CD4-positive, CD25-positive, alpha-beta regulatory T cell (primary cell): ENCODE measurements at regions not wholly inside any gene's neighbourhood (a gene's known extent, or its start where the extent isn't known, plus 50 kb on each side); places are given as distances from the start of the nearest gene placed in this dataset.
"Not testable (repeated sequence)": the region's sequence is repeated elsewhere in the genome, so short reads cannot be mapped to it uniquely, and the experiment has no call there.

Experiments
- ATAC-seq, 2 donors: fragments of 150-1000 bp; cut with Tn5 transposase; one replicate each; pipeline ENCODE4 v1.10.0; 2021; ENCODE audit warnings: low read depth in 2 of 2, moderate number of reproducible peaks in 2 of 2, moderate library complexity in 1 of 2
- DNase-seq, 3 donors: peaks; one replicate each; pipeline versions ENCODE4 v3.0.0 to v3.0.0-alpha.2; 2012 to 2022; ENCODE audit warnings: mixed read lengths in 1 of 3
- H3K27ac ChIP-seq: one replicate; pipeline ENCODE4 v1.7.0; 2013; ENCODE audit warnings: mild to moderate bottlenecking, low read length; ENCODE audit not compliant: insufficient read depth, poor library complexity, severe bottlenecking
- H3K27me3 ChIP-seq: one replicate; pipeline ENCODE4 v1.7.0; 2013; ENCODE audit warnings: low read length; ENCODE audit not compliant: control insufficient read depth, insufficient read depth
- H3K36me3 ChIP-seq: one replicate; pipeline ENCODE4 v1.7.0; 2013; ENCODE audit warnings: mild to moderate bottlenecking, low read length, moderate library complexity; ENCODE audit not compliant: control insufficient read depth, insufficient read depth
- H3K4me1 ChIP-seq: 2 replicates; pipeline ENCODE4 v1.7.0; 2013; ENCODE audit warnings: mild to moderate bottlenecking, low read length; ENCODE audit not compliant: insufficient read depth, control insufficient read depth, poor library complexity, severe bottlenecking
- H3K4me3 ChIP-seq: one replicate; pipeline ENCODE4 v1.7.0; 2013; ENCODE audit warnings: low read depth, mild to moderate bottlenecking, low read length, moderate library complexity
- H3K9me3 ChIP-seq, 2 experiments: 1 replicate in 1 of 2; 2 replicates in 1 of 2; pipeline ENCODE4 v1.7.0; 2013; ENCODE audit warnings: low read length in 2 of 2, mild to moderate bottlenecking in 1 of 2, moderate library complexity in 1 of 2; ENCODE audit not compliant: control insufficient read depth in 2 of 2
- H3K27ac Mint-ChIP-seq, 3 donors: one replicate each; pipeline ENCODE4 v1.8.0; 2020 to 2022; ENCODE audit warnings: mild to moderate bottlenecking in 3 of 3, mixed read lengths in 3 of 3, moderate library complexity in 2 of 3
- H3K27me3 Mint-ChIP-seq: one replicate; pipeline ENCODE4 v1.8.0; 2022; ENCODE audit warnings: mild to moderate bottlenecking, mixed read lengths
- H3K36me3 Mint-ChIP-seq: one replicate; pipeline ENCODE4 v1.8.0; 2020; ENCODE audit warnings: mixed read lengths
- H3K4me1 Mint-ChIP-seq, 4 donors: one replicate each; pipeline ENCODE4 v1.8.0; 2020 to 2022; ENCODE audit warnings: mixed read lengths in 4 of 4, mild to moderate bottlenecking in 1 of 4
- H3K4me3 Mint-ChIP-seq, 4 donors: one replicate each; pipeline ENCODE4 v1.8.0; 2020 to 2022; ENCODE audit warnings: mild to moderate bottlenecking in 4 of 4, mixed read lengths in 4 of 4, moderate library complexity in 3 of 4
- H3K9me3 Mint-ChIP-seq, 7 donors: one replicate each; pipeline ENCODE4 v1.8.0; 2020 to 2022; ENCODE audit warnings: mixed read lengths in 7 of 7, mild to moderate bottlenecking in 3 of 7, moderate library complexity in 2 of 7

DNA sequence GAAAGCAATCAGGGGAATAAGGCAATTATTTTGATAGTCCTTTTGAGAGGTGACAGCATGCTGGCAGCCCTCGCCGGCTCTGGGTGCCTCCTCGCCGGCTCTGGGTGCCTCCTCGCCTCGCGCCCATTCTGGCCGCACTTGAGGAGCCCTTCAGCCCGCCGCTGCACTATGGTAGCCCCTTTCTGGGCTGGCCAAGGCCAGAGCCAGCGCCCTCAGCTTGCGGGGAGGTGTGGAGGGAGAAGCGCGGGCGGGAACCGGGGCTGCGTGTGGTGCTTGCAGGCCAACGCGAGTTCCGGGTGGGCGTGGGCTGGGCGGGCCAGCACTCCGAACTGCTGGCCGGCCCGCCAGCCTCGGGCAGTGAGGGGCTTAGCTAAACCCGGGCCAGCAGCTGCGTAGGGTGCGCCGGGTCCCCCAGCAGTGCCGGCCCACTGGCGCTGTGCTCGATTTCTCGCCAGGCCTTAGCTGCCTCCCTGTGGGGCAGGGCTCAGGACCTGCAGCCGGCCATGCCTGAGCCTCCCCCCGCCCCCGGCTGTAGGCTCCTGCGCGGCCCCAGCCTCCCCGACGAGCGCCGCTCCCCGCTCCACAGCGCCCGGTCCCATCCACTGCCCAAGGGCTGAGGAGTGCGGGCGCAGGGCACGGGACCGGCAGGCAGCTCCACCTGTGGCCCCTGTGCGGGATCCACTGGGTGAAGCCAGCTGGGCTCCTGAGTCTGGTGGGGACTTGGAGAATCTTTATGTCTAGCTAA lies 193.5 kb downstream of the ADCYAP1 start:
- not testable (repeated sequence) for ATAC-seq, H3K27me3 Mint-ChIP-seq, H3K27me3 ChIP-seq, H3K36me3 Mint-ChIP-seq, H3K27ac ChIP-seq, H3K4me1 Mint-ChIP-seq, H3K4me3 Mint-ChIP-seq, H3K4me3 ChIP-seq, H3K4me1 ChIP-seq, H3K27ac Mint-ChIP-seq, H3K9me3 ChIP-seq, DNase-seq, H3K36me3 ChIP-seq
- H3K9me3 Mint-ChIP-seq, result peaks cover 3 to 16% (median 12%) of the 10 kb centered on the region in 7 donors

DNA sequence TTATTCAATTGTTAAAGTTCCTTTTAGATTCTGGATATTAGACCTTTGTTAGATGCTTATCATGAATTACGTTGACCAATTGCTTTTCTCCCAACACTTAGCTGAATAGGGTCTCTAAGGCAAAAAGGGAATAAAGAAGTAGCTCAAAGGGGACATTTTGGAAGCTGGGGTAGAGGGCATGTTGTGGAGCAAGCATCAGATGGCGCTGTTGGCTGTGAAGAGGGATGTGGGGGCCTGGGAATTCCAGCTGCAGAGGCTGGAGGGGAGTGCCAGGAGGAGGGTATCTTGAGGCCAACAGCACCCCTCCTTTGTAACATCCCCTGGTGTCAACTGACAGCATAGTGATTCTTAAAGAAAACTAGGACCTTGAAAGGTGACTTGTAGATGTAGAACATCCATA lies 198.2 kb downstream of the ADCYAP1 start:
- H3K4me1 Mint-ChIP-seq, result no peaks in the 10 kb centered on the region
- no peaks in the 10 kb centered on the region for H3K36me3 ChIP-seq
- H3K27me3 Mint-ChIP-seq, result no peaks in the 10 kb centered on the region
- DNase-seq (no peak), ATAC-seq (no peak)
- no peak overlapping the region for H3K27ac Mint-ChIP-seq
- H3K36me3 Mint-ChIP-seq, result no peaks in the 10 kb centered on the region
- no peaks in the 10 kb centered on the region for H3K4me1 ChIP-seq
- no peaks in the 10 kb centered on the region for H3K27me3 ChIP-seq
- H3K9me3 ChIP-seq, result no peaks in the 10 kb centered on the region
- peaks cover 0 to 12% (median 7%) of the 10 kb centered on the region in 7 donors for H3K9me3 Mint-ChIP-seq
- no peak overlapping the region for H3K4me3 Mint-ChIP-seq
- H3K27ac ChIP-seq, result no peak overlapping the region
- no peak overlapping the region for H3K4me3 ChIP-seq

DNA sequence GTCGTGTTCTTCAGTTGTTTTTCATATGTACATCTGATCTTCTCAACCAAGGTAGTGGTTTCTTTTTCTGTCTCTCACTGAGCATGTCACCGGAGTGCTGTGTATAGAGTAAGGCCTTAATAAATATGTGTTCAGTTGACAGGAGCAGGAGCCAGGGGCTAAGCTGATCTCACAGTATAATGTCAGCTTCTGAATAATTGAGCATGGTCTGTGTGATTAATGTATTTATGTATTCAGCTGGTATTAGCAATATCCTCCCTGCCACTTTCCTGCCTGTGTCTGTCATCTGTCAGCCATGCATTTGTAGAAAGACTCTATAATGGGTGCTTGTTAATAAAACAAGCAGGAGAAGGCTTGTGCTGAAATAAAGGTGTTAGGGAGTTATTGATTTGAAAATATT lies 198.9 kb downstream of the ADCYAP1 start:
- H3K27ac ChIP-seq, result no peak overlapping the region
- no peaks in the 10 kb centered on the region for H3K27me3 ChIP-seq
- Mint-ChIP-seq H3K27ac (no peak overlapping the region), H3K9me3 (peaks cover 0 to 12% (median 7%) of the 10 kb centered on the region in 7 donors), H3K4me3 (no peak overlapping the region), H3K4me1 (no peaks in the 10 kb centered on the region), H3K27me3 (no peaks in the 10 kb centered on the region), H3K36me3 (no peaks in the 10 kb centered on the region)
- no peaks in the 10 kb centered on the region for H3K9me3 ChIP-seq
- ATAC-seq (no peak), DNase-seq (no peak)
- H3K4me3 ChIP-seq, result no peak overlapping the region
- no peaks in the 10 kb centered on the region for H3K36me3 ChIP-seq
- H3K4me1 ChIP-seq, result no peaks in the 10 kb centered on the region

DNA sequence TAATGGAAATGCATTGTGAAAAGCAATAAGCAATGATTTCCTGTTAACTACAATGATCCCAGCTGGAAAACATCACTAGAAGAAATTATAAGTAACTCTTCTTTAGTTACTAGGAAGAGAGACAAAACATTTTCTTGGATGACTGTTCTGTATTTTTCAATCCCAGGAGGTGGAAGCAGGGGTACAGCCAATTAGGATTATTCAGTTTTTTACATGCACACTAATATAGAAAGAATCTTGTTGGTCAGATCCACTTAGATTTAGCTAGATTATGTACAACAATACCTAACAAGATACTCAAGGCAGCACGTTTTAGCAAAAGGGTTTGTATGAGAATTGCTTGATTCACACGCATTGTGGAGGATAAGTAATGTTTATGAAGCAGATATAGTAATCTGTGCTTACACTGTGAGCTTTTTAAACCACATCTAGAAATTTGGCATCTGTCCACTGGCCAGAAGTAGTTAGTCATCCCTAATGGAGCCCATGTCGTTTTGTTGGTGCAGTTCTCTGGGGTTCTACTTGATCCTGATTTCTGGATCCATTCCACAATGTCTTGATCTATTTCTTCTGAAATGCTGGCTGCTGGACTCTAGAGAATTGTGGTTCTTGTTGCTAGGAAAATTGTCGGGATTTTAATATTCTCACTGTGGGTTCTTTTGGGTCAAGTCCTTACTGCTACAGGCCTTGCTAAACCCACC lies 199.7 kb downstream of the ADCYAP1 start:
- H3K36me3 Mint-ChIP-seq, result no peaks in the 10 kb centered on the region
- H3K27ac Mint-ChIP-seq, result no peak overlapping the region
- no peaks in the 10 kb centered on the region for H3K9me3 ChIP-seq
- H3K27ac ChIP-seq, result no peak overlapping the region
- no peaks in the 10 kb centered on the region for H3K27me3 Mint-ChIP-seq
- no peak overlapping the region for H3K4me3 Mint-ChIP-seq
- no peaks in the 10 kb centered on the region for H3K27me3 ChIP-seq
- peaks cover 0 to 12% (median 5%) of the 10 kb centered on the region in 7 donors for H3K9me3 Mint-ChIP-seq
- ATAC-seq, result no peak
- no peak overlapping the region for H3K4me3 ChIP-seq
- DNase-seq, result no peak
- H3K4me1 Mint-ChIP-seq, result no peaks in the 10 kb centered on the region
- H3K4me1 ChIP-seq, result no peaks in the 10 kb centered on the region
- no peaks in the 10 kb centered on the region for H3K36me3 ChIP-seq

DNA sequence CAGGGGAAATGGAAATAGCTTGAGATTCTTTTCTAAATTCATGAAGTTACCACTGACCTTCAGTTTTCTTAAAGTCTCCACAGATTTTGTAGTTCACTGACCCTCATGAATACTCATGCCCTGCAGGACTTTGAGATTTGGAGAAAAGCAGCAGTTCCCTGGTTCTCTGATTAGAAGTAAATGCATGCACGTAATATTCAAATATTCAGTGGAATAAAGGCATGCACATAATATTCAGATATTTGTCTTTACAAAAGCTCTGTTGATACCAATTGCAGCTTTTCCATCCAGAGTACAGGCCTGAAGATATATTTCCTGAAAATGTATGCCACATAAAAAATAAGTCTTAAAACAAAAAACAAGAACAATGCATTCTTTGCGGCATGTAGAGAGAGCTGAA lies 219.8 kb downstream of the ADCYAP1 start:
- H3K4me3 ChIP-seq, result no peak overlapping the region
- Mint-ChIP-seq H3K27ac (no peak overlapping the region), H3K27me3 (no peaks in the 10 kb centered on the region), H3K4me3 (no peak overlapping the region), H3K36me3 (no peaks in the 10 kb centered on the region), H3K9me3 (peaks cover 0 to 30% (median 3%) of the 10 kb centered on the region in 7 donors), H3K4me1 (no peaks in the 10 kb centered on the region)
- H3K27me3 ChIP-seq, result no peaks in the 10 kb centered on the region
- no peaks in the 10 kb centered on the region for H3K36me3 ChIP-seq
- ATAC-seq, result no peak
- no peak overlapping the region for H3K27ac ChIP-seq
- peaks cover 0 to 8% of the 10 kb centered on the region in 2 experiments for H3K9me3 ChIP-seq
- no peak for DNase-seq
- no peaks in the 10 kb centered on the region for H3K4me1 ChIP-seq

DNA sequence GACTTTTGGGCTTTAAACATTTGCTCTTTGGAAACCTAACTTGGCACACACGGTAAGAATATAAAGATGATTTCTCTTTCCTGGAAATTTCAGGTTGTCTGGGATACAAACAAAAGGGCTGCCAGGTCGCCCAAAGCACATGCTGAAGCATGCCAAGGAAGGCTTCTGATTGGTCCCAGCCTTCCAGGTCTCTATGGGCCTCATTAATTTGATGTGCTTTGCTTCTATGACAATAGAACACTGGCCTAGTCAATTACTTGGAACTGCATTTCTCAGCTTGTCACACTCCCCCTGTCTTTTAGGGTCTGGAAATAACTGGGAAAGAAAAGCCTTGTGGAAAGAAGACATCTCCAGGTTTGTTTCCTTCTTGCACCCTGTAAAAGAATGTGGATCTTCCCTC lies 228.9 kb downstream of the ADCYAP1 start:
- H3K4me1 ChIP-seq, result no peaks in the 10 kb centered on the region
- H3K27ac ChIP-seq, result no peak overlapping the region
- Mint-ChIP-seq H3K27ac (no peak overlapping the region), H3K4me1 (no peaks in the 10 kb centered on the region), H3K36me3 (no peaks in the 10 kb centered on the region), H3K9me3 (peaks cover 0 to 7% (median 4%) of the 10 kb centered on the region in 7 donors), H3K4me3 (no peak overlapping the region), H3K27me3 (no peaks in the 10 kb centered on the region)
- no peaks in the 10 kb centered on the region for H3K9me3 ChIP-seq
- H3K4me3 ChIP-seq, result no peak overlapping the region
- no peak for DNase-seq
- ATAC-seq, result no peak
- H3K36me3 ChIP-seq, result no peaks in the 10 kb centered on the region
- H3K27me3 ChIP-seq, result no peaks in the 10 kb centered on the region

DNA sequence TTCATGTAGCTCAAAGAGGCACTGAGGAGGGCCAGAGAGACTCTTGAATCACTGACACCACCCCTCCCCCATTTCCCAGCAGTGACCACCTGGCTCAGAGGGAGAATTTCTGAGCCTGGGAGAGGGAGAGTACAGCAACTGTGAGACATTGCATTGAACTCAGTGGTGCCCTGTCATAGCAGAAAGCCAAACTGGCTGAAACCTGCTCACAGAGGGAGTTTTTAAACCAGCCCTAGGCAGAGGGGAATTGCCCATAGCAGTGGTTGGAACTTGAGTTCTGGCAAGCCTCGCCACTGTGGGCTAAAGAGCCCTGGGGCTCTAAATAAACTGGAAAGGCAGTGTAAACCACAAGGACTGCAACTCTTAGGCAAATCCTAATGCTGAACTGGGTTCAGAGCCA lies 243.1 kb downstream of the ADCYAP1 start:
- no peak overlapping the region for H3K4me3 Mint-ChIP-seq
- Histone ChIP-seq H3K27ac (no peak overlapping the region), H3K36me3 (no peaks in the 10 kb centered on the region), H3K27me3 (no peaks in the 10 kb centered on the region), H3K9me3 (peaks cover 0 to 3% of the 10 kb centered on the region in 2 experiments), H3K4me3 (no peak overlapping the region), H3K4me1 (no peaks in the 10 kb centered on the region)
- no peaks in the 10 kb centered on the region for H3K36me3 Mint-ChIP-seq
- no peaks in the 10 kb centered on the region for H3K27me3 Mint-ChIP-seq
- no peaks in the 10 kb centered on the region for H3K4me1 Mint-ChIP-seq
- no peak for ATAC-seq
- no peak for DNase-seq
- H3K27ac Mint-ChIP-seq, result no peak overlapping the region
- H3K9me3 Mint-ChIP-seq, result peaks cover 0 to 36% (median 12%) of the 10 kb centered on the region in 7 donors

DNA sequence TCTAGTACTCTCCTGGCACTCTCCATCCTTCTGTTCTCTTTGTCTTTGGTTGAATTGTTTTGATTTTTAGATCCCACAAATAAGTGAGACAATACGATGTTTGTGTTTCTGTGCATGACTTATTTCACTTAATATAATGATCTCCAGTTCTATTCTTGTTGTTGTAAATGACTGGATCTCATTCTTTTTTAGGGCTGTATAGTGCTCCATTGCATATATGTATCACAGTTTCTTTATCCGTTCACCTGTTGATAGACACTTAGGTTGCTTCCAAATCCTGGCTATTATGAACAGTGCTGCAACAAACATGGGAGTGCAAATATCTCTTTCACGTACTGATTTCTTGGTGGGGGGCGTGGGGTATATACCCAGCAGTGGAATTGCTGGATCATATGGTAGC lies 245.0 kb downstream of the ADCYAP1 start:
- H3K9me3 Mint-ChIP-seq, result peaks cover 1 to 20% (median 11%) of the 10 kb centered on the region in 7 donors
- H3K27ac ChIP-seq, result no peak overlapping the region
- no peaks in the 10 kb centered on the region for H3K27me3 Mint-ChIP-seq

More for the DNA sequence above, 245.0 kb downstream of the ADCYAP1 start:
- Mint-ChIP-seq H3K4me1 (no peaks in the 10 kb centered on the region), H3K4me3 (no peak overlapping the region), H3K36me3 (no peaks in the 10 kb centered on the region), H3K27ac (no peak overlapping the region)
- Histone ChIP-seq H3K36me3 (no peaks in the 10 kb centered on the region), H3K4me1 (no peaks in the 10 kb centered on the region), H3K9me3 (no peaks in the 10 kb centered on the region), H3K27me3 (no peaks in the 10 kb centered on the region), H3K4me3 (no peak overlapping the region)
- DNase-seq (no peak), ATAC-seq (no peak)
